GM20431 (cell line): ENCODE measurements at regions not wholly inside any gene's neighbourhood (a gene's known extent, or its start where the extent isn't known, plus 50 kb on each side); places are given as distances from the start of the nearest gene placed in this dataset.

Experiments
- in situ Hi-C: fragments of 300-500 bp; cut with MseI, MboI; formaldehyde crosslinking; loops from one replicate; pipeline ENCODE4 v1.15.0; 2020; ENCODE audit warnings: low sequenced_read_pairs; ENCODE audit not compliant: unreplicated experiment

DNA sequence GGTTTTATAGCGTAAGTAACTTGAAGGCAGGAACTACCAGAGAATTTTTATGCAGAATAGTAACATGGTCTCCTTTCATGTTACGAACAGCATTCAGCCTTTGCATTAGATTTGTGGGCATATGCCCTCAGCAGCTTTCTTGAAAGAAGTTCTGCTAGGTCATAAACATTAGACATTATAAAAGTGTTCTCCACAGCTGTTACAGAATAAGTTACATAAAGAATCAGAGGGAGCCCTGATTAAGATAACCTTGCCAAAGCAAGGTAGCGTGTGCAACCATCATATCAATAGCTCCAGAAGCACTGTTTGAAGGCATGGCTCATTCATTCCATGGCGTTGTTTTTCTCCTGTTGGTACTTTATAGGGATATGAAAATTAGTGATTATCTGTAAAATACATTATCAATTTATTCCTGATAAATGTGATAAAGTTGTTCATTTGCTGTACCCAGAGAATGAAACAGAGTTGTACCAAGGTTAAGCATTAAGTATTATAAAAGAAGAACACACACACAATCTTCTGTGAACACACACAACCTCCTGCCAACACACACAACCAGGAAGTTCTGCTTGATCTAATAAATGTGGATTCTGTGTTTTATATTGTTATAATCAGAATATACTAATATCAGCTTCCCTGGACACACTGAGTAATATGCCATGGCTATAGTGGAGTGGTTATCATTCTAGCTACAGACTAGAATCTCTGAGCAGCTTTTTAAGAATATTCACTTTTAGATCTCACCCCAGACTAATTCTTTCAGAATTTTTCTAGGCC lies 286.7 kb upstream of the SLC39A10 start:
- in situ Hi-C loops, result no loop called here

DNA sequence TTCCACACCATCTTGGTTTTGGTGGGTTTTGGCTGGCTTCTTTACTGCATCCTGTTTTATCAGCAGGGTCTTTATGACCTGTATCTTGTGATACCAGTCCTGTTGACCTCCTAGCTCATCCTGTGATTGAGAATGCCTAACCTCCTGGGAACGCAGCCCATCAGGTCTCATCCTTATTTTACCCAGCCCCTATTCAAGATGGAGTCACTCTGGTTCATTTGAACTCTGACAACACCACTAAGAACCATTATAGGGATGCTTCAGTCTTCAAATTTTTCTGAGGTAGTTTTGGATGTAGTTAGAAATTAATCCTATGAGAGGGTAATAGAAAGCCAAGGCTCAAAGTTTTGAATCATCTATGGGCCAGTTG lies 287.8 kb upstream of the SLC39A10 start:
- in situ Hi-C loops, result no loop called here

DNA sequence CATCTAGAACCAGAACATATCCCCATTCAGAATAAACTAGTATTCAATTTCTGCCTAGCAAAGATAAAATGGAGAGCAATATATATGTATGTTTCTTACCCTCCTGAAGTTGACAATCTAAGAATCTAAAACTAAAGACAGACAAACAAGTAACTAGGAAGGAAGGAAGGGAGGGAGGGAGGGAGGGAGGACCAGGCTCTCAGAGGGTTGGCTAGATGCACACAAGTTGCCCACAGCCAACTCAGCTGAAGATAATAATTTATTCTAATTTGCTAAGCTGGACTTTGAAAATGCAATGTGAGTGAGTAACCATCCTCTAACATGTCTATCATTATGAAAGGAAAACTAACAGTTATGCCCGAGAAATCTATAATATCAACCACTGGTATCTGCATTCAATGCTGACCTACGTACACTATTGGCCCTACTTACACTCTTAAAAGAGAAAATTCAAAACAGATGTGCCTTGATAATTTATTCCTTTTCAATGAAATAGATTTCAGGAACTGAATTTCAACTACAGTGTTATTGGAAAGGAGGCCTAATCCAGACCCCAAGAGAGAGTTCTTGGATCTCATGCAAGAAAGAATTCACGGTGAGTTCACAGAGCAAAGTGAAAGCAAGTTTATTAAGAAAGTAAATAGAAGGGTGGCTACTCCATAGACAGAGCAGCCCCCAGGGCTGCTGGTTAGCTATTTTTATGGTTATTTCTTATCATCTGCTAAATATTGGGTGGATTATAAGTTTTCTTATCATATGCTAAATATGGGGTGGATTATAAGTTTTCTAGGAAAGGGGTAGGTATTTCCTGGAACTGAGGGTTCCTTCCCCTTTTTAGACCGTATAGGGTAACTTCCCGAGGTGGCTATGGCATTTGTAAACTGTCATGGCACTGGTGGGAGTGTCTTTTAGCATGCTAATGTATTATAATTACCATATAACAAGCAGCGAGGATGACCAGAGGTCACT lies 288.5 kb upstream of the SLC39A10 start:
- in situ Hi-C loops, result no loop called here

DNA sequence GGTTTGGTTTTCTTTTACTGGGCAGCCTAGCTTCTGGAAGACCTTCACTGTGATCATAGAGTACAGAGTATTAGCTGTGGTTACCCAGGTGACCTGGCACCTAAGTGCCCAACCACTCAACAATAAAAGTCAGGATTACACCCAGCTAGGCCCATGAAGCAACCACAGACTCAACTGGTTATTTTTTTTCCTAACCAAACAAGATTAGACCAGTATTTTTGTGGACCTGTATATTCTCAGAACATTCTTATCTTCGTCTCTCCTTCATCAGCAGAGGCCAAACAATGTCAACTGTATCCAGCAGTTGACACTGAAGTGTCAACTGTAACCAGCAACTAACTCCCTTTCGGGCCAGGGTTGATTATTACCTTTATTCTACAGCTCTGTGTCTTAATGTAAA lies 289.2 kb upstream of the SLC39A10 start:
- in situ Hi-C loops, result no loop called here

DNA sequence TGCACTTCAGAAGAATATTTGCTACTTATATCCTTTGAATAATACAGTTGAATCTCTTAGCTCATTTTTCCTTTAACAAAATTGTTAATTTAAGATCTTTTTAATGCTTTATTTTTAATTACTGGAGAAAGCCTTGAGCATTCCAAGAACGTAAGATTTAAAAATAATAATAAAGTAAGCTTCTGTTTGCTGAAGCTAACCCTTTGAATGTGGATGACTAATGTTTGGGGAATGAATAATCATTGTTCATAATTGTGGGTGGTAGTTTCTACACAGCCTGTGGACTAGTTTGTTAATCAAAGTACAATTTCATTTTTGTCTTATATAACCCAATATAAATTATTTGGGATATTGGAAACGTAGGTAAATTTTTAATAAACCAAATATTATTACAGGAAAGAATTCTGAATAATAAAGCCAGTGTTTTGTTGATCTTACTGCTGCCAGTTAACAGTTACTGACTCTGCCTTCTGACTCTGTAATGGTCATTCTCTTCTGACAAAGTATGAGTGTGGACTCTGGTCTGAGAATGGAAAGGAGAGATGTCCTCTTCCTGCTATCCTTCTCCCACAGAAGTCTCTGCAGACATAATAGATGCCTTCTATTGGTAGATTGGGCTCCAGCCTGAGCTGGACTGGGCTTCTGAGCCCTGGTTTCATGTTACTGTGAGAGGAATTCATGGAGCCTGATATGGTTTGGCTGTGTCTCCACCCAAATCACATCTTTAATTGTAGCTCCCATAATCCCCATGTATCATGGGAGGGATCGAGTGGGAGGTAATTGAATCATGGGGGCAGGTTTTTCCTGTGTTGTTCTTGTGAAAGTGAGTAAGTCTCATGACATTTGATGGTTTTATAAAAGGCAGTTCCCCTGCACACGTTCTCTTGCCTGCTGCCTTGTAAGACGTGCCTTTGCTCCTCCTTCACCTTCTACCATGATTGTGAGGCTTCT lies 292.7 kb upstream of the SLC39A10 start:
- in situ Hi-C loops, result no loop called here

DNA sequence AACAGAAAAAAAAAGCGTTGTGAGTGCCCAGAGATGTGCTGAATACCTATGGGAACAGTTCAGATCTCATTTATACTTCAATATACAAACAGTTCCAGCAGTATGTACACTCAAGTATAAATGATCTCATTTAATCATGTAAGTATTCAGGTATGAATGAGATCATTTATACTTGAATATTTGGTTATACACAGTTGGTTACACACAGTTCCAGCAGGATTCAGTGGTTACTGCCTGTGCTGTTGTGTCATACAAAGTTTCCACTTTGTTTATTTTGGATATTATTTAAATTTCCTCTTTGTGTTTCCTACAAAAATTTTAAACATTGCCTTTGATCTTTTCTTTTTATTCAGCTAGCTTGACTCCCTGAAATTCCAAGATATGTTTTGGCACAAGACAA lies 293.5 kb upstream of the SLC39A10 start:
- in situ Hi-C loops, result no loop called here

DNA sequence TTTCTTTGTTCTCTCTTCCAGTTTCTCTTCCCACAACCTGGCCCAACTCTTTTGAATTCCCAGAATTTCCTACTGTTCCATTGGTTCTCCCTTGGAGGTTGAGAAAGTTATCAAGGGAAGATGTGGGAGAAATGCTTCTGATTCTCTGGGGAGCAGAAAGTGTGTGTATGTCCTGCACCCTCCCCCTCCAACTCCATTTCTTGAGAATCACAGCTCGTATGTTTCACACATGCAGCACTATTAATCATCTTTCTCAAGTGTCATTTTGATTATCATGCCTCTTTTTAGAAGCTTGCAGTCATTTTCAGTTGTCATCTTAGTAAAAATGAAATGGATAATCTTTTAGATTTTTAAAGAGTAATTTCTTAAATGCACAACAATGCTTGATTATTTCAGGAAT lies 296.8 kb upstream of the SLC39A10 start:
- in situ Hi-C loops, result no loop called here

DNA sequence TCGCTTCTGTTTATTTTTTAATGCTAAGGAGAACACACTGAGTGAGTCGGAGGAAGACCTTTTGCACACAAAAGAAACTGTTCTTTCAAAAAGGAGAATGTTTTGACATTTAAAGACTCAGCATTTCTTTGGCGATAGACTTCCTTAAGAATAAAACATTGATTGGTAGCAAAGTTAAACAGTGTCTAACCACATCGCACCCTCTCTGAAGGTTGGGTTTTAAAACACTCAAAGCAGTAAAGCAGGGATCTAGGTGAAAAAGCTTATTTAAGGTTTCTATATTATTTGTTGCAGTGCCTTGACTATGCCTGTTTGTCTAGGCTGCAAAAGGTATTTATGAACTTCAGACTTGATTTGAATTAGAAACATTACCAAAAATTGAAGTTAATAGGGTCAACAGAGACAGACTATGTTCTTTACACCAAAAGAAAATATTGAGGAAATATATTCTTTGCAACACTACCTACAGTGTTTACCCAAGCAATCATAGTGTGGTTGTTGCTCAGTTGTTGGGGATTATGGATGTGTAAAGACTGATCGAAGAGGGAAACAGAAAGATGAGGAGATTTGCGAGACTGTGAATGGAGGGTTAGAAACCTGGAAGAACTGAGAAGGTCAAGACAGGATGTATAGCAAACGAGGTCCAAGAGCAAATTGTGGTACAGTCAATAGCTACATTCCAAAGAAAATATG lies 297.8 kb upstream of the SLC39A10 start:
- in situ Hi-C loops, result no loop called here

DNA sequence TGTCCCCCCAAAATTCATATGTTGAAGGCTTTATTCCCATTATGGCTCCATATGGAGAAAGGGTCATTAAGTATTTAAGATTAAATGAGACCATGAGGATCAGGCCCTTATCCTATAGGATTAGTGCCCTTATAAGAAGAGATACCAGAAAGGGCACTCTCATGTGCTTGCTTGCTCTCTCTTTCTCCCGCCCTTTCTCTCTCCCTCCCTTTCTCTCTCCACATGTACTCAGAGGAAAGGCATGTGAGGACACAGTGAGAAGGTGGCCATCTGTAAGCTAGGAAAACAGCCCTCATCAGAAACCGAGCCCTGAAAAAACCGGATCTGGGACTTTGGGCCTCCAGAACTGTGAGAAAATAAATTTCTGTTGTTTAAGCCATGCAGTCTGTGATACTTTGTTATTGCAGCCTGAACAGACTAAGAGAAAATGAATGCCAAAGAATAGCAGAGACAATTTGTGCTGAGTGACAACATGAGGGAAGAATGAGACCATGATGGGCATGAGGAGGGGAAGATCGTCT lies 300.0 kb upstream of the SLC39A10 start:
- in situ Hi-C loops, result no loop called here

DNA sequence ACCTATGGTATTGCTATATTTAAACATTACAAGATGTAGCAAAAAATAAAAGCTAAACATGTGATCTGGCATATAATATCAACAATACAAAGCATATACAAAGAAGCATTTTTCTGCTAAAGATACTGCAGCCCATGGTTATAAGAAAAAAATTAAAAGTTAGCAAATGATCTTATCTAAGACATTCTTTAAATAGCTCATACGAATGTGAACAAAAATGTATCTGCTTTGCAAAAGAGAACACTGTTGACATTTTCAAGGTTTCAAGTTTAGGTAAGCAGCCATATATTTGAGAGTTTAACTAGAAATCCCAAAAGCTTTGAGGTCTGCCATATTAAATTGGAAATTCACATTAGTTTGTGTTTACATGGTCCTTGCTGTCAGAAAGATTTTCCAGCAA lies 301.0 kb upstream of the SLC39A10 start:
- in situ Hi-C loops, result no loop called here

DNA sequence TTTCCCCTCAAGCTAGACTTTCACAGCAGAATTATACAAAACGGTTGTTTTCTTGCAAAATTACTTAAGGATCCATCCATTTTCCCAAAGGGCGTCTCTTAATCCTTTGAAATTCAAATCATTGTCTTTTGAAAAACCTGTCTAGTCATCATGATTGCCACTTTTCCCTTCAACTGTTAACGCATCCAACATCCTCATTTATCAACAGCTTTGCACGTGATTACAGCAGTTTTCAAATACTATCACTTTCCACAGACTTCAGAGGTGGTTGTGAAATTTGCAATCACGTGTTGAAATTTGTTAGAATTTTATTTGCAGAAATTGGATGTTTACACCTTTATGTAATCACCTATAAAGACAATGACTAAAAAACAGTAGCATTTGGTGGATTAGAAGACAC lies 304.4 kb upstream of the SLC39A10 start:
- in situ Hi-C loops, result no loop called here

DNA sequence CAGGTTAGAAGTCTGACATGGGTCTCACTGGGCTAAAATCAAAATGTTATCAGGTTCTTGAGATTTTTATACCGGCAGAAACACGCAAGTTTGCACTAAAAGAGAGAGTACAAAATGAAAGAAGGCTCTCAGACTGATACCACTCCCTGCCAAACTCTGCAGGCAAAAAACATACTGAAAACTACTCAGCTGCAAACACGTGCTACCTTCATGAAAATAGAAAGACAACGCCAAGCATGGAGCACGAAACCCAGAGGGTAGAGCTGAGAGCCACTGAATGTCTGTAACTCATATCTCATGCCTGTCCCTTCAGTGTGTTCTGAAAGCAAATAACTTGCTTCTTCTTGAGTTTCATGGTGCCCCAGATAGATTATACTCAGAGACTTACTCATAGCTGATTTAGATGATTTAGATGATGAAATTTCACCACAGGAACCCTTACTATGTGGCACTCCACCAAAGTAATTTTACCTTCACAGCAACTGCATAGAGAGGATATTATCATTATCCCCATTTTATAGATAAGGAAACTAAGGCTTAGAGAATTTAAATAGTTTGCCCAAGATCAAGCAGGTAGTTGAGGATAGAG lies 313.0 kb upstream of the SLC39A10 start:
- in situ Hi-C loops, result no loop called here

DNA sequence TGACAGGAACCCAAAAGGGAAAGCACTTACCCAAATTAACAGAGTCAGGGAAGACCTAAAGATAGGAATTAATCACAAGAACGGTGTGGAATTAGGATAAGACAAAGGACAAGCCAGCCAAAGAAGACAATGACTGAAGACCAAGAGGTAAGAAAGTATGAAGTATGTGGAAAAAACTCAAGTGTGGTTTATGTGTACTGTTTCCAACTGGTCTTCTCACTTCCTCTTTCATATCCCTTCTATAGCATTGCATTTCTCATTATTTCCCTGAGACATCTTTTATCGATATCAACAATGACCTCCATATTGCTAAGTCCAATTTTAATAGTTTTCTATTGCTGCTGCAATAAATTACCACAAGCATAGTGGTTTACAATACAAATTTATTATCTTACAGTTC lies 313.5 kb upstream of the SLC39A10 start:
- in situ Hi-C loops, result no loop called here

DNA sequence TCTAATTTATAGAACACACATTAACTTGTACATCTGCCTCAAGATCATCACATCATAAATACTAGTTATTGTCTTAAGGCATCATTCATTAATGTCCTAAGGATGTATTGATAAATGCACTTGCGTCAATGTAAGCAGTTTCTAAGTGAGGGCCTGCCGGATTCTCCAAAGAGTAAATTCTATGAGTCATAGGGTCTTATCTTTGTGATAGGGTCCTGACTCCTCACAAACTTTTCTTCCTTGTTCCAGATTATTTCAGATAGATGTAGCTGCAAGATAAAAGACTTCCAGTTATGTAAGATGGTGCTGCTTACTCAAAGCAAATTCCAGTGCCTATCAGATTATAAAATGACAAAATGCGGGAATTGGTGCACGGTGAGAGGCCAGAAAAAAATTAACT lies 315.0 kb upstream of the SLC39A10 start:
- in situ Hi-C loops, result no loop called here

DNA sequence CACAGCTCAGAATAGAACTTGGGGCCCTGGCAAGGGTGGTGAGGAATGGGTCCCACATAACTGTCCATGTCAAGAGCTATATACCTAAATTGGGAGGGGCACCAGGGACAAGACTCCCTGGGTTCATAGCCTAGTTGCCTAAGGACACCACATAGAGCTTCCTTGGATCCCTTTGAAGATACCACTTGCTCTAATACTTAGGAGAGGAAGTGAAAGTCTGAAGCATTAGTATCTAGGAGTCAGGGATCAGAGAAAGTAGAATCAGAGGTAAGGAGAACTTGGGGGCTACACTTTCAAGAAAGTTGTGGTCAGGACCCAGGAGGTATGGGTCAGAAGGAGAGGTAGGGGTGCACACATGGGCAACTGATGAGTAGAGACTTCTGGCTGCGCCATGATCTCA lies 318.2 kb upstream of the SLC39A10 start:
- in situ Hi-C loops, result no loop called here

DNA sequence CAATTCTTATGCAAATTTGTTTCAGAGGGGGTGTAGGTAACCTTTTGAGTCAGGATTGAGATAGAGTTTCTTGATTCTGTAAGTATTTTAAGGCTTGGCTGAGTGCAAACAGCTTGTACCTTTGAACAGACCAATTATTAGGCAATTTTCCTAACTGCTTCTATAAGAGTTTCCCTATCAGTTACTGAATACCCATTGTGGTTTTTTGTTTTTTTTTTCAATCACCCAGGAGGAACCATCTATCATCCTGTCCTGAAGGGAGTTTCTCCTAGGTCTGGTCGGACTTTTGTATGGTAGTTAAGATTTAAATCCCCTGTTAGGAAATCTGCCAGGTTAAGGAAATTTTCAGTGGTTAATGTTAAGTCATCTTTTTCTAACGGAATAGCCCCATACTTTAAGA lies 319.4 kb upstream of the SLC39A10 start:
- in situ Hi-C loops, result no loop called here

DNA sequence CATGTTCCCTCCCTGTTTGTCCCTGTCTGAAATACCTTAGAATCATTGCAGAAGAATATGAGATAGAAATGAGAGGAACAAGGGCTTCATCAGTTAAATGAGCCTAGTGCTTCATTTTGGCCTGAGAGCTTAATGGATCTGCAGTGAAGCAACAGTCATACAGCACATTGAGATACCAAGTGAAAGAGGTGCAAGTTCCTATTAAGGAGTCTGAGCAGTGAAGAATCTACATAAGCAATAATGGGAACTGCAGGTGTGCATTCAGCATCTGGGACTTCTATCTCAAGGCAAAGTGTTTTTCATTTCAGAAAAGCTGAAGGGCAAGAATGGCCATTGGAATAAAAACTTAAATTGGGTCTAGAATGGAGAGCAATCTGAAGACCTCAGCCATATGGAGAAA lies 323.2 kb upstream of the SLC39A10 start:
- in situ Hi-C loops, result no loop called here

DNA sequence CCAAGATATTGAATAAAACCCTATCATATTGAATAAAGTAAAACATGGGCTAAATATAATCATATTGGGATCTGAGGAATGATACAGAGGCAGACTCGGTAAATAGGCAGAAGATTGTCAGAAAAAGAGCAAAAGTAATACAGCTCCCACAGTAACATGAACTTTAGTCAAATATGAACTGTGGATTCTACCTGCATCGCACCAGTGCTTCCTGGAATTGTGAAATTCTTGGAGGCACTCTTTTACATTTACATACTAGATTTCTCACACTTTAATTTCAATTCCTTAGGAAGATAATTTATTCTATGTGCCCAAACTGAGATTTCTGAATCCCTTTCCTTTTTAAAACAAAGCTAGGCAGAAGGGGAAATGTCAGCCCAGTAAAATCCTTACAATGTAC lies 325.1 kb upstream of the SLC39A10 start:
- in situ Hi-C loops, result no loop called here

DNA sequence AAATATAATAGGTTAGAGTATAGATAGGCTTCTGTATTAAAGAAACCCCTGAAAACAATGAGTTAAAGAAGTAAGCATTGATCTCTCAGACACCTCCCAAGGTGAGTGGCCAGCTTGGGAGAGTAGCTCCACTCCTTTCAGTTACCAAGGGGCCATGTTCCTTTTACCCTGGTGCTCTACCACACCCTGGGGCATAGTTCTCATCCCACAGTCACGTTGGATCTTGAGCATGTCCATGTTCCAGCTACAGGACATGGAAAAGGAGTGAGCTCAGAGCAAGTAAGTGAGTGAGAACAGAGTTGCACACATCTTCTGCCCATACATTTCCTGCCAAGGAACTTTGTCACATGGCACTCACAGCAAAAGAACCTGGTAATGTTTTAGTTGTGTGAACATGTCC lies 325.9 kb upstream of the SLC39A10 start:
- in situ Hi-C loops, result no loop called here
